HK-2 (cell line): ENCODE measurements at regions not wholly inside any gene's neighbourhood (a gene's known extent, or its start where the extent isn't known, plus 50 kb on each side); places are given as distances from the start of the nearest gene placed in this dataset.
"Not testable (repeated sequence)": the region's sequence is repeated elsewhere in the genome, so short reads cannot be mapped to it uniquely, and the experiment has no call there.

ENCODE experiments used
- DNase-seq: peaks from one replicate; pipeline ENCODE4 v3.0.0-alpha.2; 2018; ENCODE audit not compliant: unreplicated experiment

DNA sequence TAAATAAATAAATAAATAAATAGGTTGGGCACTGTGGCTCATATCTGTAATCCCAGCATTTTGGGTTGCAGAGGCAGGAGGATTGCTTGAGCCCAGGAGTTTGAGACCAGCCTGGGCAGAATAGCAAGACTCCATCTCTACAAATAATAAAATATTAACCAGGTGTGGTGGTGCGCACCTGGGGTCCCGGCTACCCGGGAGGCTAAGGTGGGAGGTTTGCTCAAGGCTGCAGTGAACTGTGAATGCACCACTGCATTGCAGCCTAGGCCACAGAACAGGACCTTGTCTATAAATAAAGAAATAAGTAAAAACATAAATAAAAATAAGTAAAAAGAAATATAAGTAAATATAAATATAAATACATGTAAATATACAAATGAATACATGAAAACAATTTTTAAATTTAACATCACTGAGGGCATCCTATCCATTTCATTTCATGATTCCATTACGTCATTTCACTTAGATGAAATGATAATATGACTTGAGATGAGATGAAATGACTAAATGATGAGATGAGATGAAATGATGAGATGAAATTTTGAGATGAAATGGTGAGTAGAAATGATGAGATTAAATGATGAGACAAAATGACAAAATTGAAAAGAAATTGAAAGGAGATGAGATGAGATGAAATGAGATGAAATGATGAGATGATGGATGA is 233.4 kb downstream of the GOLGA6L6 start:
- DNase-seq: not testable (repeated sequence)

DNA sequence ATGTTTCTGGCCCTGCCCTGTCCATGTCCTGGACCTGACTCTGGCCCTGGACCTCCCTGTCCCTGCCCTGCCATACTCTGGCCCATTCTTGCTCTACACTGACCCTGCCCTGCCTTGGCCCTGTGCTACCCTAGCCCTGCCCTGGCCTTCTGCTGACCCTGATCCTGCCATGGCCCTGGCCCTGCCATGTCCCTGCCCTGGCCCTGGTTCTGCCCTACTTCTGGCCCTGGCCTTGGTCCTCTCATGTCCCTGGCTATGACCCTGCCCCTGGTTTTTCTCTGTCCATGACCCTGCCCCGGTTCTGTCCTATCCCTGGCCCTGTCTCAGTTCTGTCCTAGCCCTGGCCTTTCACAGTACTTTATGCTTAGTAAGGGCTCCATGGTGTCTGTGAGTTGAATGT is 234.5 kb downstream of the GOLGA6L6 start:
- not testable (repeated sequence) for DNase-seq

DNA sequence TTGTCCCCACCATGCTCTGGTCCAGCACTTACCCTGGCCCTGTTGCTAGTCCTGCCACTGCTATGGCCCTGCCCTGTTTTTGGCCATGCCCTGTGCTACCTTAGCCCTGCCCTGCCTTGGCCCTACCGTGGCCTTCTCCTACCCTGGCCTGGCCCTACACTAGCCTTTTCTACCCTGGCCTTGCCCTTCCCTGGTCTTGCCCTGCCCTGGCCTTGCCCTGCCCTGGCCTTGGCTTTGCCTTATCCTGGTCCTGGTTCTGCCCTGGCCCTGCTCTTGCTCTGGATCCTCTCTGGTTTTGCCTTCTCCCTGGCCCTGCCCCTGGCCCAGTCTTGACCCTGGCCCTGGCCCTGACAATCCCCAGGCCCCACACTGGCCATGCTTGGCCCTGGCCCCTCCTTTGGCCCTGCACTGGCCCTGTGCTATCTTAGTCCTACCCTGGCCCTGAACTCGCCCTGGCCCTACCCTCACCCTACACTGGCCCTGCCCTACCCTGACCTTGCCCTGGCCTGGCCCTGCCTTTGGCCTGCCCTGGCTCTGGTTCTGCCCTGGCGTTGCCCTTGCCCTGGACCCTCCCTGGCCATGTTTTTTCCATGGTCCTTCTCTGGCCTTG is 235.0 kb downstream of the GOLGA6L6 start:
- not testable (repeated sequence) for DNase-seq

DNA sequence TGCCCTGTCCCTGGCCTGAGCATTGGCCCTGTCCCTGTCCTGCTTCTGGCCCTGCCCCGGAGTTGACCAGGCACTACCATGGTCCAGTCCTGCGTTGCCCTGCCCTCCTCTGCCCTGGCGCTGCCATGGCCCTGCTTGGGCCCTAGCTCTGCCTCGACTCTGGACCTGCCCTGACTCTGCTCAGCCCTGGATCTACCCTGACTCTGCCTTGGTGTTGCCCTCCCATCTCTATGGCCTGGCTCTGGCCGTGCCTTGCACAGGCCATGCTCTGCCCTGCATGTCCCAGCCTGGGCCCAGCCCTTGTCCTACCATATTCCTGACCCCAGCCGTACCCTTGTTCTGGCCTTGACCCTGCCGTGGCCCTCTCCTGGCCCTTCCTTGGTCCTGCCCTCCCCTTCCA is 235.7 kb downstream of the GOLGA6L6 start:
- DNase-seq: not testable (repeated sequence)

DNA sequence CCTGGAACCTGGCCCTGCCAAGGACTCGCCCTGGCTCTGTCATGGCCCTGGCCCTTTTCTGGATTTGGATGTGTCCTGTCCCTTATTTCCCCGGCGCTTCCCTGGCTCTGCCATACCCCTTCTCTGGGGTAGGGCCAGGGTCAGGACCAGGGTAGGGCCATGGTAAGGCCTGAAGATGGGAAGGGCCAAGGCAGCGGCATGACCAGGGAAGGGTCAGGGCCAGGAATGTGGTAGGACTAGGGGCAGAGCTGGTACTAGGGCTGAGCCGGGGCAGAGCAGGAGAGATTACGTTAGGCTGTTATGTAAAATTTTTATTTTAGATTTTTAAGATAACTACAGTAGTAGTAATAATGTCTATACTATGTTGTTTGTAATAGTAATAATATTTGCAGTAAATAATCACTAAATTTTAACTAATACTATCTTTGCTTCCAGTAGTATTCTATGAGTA is 236.6 kb downstream of the GOLGA6L6 start:
- not testable (repeated sequence) for DNase-seq

DNA sequence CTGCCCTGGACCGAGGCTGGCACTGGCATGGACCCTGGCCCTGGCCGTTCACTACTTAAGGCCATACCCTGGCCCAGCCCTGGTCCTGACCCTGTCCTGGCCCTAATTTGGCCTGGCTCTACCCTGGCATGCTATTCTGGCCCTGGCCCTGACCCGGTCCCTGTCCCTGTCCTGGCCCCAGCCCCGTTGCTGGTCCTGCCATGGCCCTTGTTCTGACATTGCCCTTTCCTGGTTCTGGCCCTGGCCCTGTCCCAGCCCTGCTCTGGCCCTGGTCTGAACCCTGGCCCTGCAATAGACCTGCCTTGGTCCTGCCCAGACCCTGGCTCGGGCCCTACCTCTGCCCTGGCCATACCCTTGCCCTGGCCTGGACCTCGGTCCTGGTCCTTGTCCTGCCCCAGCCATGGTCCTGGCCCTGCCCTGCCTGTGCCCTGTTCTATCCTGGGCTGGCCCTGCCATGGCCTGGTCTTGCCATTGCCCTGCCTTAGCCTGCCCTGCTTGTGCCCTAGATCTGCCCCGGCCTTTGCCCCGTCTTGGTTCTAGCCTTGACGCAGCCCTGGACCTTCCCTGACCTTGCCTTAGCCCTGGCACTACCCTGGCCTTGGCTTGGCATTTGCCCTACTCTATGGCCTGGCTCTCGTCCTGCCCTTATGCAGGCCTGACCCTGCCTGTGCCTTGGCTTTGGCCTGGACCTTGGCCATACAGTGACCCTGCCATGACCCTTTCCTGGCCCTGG is 237.2 kb downstream of the GOLGA6L6 start:
- DNase-seq: not testable (repeated sequence)

DNA sequence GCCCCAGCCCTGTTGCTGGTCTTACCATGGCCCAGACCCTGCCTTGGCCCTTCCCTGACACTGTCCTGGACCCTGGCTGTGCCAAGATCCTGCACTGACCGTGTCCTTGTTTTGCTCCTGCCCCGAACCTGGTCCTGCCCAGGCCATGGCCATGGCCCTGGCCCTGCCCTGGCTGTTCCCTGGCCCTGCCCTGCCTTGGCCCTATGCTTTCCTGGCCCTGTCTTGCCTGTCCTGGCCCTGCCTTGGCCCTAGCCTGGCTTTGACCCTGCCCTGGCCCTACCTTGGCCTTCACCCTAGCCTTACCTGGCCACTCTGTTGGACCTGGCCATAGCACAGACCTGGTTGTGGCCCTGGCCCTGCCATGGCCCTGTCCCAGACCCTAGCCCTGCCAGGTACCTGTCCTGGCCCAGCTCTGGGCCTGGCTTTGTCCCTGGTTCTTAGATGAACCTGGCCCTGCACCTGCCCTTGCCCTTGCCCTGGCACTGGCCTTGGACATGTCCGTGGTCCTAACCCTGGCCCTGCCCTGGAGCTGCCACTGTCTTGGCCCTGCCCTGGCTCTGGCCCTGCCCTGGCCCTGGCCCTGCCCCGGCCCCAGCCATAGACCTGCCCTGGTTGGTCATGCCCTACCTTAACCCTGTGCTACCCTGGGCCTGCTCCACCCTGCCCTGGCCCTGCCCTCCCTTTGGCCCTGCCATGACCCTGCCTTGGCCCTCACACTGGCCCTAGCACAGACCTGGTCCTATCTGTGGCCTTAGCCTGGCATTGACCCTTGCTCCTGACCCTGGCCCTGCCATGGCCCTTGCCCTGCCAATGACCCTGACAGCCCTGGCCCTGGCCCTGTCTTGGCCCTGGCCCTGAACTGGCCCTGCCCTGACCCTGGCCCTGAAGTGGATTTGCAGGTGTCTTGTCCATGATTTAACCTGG is 238.1 kb downstream of the GOLGA6L6 start:
- not testable (repeated sequence) for DNase-seq

DNA sequence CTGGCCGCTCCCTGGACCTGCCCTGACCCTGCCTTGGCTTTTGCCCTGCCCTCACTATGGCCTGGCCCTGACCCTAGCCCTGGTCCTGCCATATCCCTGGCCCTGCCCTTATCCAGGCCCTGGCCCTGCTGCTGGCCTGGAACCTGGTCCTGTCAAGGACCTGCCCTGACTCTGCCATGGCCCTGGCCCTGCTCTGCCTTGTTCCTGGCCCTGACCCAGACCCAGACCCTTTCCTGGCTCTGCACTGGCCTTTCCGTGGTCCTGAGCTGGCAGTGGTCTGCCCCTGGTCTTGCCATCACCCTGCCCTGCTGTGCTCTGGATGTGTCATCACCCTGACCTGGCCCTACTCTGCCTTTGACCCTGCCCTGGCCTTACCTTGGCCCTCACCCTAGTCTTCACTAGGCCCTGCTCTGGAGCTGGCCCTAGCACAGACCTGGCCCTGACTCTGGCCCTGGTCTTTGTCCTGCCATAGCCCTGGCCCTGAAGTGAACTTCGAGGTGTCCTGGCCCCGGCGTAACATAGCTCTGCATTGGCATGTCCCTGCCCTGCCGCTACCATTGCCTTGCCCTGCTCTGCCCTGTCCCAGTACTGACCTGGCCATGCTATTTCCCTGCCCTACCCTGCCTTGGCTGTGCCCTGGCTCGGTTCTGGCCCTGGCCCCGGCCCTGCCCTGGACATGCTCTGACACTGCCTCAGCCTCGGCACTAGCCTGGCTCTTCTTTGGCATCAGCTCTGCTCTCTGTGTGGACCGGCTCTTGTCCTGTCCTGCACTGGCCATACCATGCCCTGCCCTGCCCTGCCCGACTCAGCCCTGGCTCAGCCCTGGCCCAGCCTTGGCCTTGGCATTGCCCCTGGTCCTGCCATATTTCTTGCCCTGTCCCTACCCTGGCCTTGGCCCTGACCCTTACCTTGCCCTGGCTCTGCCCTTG is 239.2 kb downstream of the GOLGA6L6 start:
- DNase-seq: not testable (repeated sequence)

DNA sequence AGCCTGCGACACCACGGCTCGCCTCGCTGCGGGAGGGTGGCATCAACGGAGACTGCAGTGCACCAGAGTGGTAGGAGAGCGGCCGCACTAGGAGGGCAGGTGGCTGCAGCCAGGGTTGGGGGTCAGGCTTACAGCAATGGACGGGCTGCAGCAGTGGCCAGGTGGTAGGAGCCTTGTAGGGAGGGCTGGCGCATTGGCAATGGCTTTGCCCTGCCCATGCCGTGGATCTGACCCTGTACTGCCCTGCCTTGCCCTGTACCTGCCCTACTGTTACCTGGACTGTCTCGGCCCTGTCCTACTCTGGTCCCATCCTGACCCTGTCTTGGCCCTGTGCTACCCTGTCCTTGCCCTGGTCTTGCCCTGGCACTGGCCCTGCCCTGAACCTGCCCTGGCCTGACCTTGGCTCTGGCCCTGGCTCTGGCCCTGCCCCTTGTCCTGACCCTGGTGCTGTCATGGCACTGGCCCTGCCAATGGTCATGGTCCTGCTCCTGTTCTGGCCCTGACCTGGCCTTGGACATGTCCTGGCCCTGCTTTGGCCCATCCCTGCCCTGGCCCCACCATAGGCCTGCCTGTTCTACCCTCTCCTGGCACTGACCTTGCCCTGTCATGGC is 240.0 kb downstream of the GOLGA6L6 start:
- not testable (repeated sequence) for DNase-seq

DNA sequence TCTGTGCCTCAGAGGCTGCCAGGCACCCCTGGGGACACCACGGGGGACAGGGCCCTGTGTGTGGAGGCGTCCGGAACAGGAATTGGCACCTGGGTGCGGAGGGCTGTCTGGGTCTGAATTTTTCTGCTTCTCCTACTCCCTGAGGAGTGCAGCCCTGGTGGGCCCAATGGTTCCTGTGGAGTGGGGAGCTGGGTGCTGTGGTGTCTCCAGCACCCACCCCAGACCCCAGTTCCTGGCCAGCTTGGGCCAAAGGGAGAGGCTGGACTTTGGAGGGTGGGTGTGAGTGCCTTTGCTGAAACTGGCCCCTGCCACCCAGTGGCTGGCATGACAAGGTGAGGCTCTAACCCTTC is 240.6 kb downstream of the GOLGA6L6 start:
- not testable (repeated sequence) for DNase-seq

DNA sequence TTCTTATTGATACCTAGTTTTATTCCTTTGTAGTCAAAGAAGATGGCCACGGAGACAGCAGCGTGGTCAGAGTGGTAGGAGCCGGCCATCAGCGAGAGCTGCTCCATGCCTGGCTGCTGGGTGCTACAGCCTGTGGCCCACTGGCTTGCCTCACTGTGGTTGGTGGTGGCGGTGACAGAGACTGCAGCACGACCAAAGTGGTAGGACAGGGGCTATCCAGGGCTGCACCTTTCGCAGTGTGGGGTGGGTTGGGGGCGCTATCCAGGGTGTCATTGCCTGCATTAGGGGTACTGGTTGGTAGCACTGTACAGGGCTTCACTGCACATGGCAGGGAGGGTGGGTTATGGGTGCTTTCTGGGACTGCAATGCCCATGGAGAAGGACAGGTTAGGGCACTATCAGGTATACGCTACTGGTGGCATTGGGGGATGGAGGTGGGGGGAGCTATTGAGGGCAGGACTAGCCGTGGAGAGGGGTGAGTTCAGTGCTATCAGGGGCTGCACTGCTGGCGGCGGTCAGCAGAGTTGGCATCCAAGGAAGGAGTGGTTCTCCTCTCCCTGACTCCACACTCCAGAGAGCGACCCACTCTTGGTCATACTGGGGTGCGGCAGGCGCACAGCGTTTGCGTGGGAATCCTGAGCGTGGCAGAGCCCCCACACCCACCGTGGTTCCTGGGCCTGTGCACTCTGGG is 241.1 kb downstream of the GOLGA6L6 start:
- not testable (repeated sequence) for DNase-seq

DNA sequence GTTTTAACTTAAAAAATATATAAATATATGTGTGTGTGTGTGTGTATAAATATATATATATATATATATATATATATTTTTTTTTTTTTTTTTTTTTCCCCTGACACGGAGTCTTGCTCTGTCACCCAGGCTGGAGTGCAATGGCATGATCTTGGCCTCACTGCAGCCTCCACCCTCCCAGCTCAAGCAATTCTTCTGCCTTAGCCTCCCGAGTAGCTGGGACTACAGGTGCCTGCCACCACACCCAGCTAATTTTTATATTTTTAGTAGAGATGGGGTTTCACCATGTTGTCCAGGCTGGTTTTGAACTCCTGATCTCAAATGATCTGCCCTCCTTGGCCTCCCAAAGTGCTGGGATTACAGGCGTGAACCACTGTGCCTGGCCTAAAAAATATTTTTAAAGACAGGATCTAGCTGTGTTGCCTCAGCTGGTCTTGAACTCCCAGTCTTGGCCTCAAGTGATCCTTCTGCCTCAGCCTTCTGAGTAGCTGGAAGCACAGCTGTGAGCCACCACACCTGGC is 243.9 kb downstream of the GOLGA6L6 start:
- DNase-seq: not testable (repeated sequence)

DNA sequence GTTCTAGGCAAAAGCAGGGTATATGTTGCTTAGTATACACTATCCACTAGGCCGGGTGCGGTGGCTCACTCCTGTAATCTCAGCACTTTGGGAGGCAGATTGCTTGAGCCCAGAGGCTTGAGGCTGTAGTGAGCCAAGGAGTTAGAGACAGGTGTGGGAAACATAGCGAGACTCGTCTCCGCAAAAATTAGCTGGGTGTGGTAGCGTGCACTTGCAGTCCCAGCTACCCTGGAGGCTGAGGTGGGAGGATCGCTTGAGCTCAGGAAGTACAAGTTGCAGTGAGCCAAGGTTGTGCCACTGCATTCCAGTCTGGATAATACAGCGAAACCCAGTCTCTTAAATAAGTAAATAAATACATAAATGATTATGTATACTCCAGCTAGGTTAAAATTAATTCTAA is 245.3 kb downstream of the GOLGA6L6 start:
- DNase-seq: not testable (repeated sequence)

DNA sequence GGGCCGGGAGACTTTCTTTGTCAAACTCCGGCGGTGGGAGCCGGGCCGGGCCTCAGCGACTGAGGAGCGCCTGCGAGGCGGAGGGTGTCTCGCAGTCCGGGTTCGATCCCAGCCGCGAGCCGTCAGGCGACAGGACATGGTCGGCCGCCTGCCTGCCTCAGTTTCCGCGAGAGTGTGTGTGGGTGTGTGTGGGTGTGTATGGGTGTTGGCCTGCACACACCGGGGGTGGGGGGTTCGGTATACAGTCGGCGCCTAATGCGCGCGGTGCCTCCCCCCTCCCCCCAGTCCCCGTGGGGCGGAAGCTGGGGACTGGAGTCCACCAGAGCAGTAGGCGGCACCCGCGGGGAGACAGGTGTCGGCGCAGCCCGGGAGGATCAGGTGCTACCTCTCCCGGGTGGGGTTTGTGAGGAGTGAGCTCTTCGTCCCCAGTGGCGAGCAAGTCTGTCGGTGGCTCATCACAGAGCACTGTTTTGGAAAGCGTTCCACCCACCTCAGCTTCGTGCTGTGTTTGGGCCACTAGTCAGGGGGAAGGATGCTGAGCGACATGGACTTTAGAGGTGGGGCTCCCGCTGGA is 246.3 kb downstream of the GOLGA6L6 start:
- DNase-seq: no peak

DNA sequence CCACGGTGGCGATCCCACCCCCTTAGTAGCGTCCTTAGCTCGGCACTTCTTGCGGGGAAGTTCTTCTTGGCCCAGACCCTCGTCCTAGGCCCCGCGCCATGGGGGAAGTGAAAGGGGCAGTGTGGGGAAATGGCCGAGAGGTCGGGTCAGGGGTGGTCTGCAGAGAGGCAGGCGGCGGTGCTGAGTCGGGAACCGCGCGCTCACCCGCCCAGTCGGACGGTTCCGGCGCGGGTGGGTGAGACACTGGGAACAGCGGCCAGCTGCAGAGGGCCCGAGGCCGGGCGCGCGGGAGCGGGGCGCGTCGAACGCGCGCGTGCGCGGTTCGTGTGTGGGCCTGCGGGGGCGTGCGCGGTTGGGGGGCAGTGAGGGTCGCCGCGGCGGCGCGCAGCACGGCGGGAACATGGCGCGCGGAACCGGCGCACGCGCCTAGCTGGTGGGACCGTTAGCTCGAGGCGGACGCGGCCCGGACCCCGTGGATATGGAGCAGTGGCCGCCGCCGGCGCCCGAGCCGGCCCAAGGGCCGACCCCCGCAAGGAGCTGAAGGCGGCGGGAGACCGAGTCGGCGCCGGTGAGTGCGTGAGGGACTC is 246.9 kb downstream of the GOLGA6L6 start:
- DNase-seq: no peak

DNA sequence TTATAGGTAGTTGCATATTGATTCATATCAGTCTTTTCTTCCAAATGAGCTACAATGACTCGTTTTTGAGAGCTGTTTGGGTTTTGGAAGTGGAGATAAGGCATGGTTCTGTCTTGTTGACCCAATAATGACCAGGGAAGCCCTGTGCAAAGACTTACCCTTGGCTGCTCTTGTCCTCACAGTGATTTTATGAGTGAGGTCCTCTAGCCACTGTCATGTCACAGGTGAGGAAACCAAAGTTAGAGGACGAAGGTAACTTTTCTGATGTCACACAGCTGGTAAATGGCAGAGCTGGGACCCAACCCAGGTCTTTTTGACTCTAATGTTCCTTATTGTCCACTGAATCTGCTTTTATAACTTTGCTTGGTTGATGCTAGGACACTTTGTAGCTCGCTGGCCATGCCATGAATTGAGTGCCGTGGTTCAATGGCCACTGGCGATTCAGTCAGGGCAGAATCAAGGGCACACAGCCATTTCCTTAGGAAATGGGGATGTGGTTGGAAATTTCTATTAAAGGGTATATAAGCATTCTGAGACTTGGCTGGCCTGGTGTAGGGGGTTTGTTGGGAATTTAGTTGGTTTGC is 249.1 kb downstream of the GOLGA6L6 start:
- not testable (repeated sequence) for DNase-seq

DNA sequence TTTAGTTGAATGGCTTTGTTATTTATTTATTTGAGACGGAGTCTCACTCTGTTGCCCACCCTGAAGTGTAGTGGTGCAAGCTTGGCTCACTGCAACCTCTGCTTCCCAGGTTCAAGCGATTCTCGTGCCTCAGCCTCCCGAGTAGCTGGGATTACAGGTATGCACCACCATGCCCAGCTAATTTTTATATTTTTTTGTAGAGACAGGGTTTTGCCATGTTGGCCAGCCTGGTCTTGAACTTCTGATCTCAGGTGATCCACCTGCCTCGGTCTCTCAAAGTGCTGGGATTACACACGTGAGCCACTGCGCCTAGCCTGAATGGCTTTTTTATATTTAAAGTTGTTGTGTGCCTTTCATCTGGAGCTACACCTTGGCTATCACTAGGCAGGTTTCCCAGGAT is 250.0 kb downstream of the GOLGA6L6 start:
- not testable (repeated sequence) for DNase-seq

DNA sequence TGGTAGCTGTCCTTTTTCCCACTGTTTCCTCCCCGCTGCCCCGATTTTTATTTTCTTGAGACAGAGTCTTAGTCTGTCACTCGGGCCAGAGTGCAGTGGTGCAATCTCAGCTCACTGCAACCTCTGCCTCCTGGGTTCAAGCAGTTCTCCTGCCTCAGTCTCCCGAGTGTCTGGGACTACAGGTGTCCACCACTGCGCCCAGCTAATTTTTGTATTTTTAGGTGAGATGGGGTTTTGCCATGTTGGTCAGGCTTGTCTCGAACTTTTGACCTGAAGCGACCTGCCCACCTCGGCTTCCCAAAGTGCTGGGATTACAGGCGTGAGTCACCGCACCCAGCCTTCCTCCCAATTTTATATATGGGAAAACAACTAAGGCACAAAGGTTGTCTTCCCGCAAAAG is 251.0 kb downstream of the GOLGA6L6 start:
- DNase-seq: not testable (repeated sequence)
